C4-2B (cell line): ENCODE measurements at regions not wholly inside any gene's neighbourhood (a gene's known extent, or its start where the extent isn't known, plus 50 kb on each side); places are given as distances from the start of the nearest gene placed in this dataset.

ENCODE experiments used
- H3K27ac ChIP-seq: fragments of 450-650 bp; 2 replicates; pipeline ENCODE4 v1.5.1; 2017
- CTCF ChIP-seq: fragments of 450-650 bp; conservative IDR thresholded peaks from 2 replicates; pipeline ENCODE4 v1.5.1; 2017; ENCODE audit warnings: mild to moderate bottlenecking
- ZFX ChIP-seq: fragments of 450-650 bp; IDR thresholded peaks from 2 replicates; pipeline ENCODE4 v1.6.1; 2017

DNA sequence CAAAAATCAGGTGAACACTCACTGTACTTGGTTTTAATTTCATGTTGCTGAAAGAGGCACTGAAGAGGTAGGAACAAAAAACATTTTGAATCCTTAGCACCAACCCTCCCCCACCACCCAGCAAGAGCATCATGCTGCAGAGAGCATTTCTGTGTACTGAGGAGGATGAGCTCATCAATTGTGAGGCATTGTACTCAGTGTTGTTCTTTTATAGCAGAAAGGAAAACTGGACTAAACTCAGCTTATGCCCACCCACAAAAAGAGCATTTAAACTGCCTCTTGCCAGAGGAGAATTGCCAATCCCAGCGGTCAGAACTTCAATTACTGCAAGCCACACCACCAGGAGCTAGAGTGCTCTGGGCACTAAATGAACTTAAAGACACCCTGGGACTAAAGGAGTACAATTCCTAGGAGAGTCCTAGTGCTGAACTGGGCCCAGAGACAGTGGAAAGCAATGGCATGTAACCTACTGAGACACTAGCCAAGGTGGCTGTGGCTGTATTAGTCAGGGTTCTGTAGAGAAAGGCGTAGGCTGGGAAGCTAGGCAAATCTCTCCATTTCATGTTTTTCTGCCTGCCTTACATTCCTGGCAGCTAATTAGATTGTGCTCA lies 280.7 kb upstream of the KLHL4 start:
- H3K27ac ChIP-seq: no peak overlapping the region

GRCh38 chrX:87265518-87265917 lies 252.1 kb upstream of the KLHL4 start:
- no peak for TF ChIP-seq CTCF
- TF ChIP-seq ZFX: no peak
- no peak overlapping the region for H3K27ac ChIP-seq

More for the DNA sequence above, 280.7 kb upstream of the KLHL4 start:
- TF ChIP-seq CTCF (no peak), ZFX (no peak)

DNA sequence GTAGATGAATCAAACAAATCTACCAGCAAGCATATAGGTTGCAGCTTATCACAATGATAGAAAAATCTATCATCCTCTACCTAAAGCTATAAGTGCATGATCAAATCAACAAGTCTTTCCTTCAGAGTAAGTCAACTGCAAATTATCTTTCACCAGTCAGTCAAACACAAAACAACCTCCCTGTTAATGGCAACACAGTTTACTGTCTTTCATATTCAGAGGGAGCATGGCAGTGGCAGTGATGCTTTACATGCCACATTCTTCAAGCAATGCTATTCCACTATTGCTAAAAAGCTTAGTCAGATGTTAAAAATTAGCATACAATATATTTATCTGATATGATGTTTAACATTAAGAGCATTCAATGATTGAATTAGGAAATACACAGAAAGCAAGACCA lies 245.1 kb upstream of the KLHL4 start:
- H3K27ac ChIP-seq: no peak overlapping the region
- no peak for TF ChIP-seq CTCF
- no peak for TF ChIP-seq ZFX

DNA sequence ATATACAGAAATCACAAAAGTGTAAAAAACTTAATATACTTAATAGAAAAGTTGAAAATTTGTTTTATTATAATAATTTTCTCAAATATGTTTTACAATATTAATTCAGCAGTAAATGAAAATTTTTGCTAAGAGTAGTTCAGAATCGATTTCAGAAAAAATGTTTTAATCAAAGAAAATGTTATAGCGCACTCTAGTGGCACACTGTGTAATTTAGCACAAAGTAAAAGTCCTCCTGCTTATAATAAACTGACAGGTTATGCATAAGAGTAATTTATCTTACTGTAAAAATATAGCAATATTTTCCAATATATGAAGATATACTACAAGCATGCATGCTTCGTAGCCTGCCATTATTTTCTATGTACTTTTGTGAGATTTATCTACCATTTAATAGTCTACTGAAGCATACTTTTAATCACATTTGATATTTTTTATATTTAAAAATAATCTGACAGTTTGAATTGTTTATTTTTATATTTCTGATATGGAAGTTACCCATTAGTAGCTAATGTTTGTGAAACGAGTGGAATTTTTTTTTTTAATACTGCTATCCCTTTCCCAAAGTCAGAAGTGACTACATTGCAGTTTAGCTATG lies 217.9 kb upstream of the KLHL4 start:
- H3K27ac ChIP-seq: no peak overlapping the region
- peak; percentile 63 for TF ChIP-seq CTCF
- no peak for TF ChIP-seq ZFX

DNA sequence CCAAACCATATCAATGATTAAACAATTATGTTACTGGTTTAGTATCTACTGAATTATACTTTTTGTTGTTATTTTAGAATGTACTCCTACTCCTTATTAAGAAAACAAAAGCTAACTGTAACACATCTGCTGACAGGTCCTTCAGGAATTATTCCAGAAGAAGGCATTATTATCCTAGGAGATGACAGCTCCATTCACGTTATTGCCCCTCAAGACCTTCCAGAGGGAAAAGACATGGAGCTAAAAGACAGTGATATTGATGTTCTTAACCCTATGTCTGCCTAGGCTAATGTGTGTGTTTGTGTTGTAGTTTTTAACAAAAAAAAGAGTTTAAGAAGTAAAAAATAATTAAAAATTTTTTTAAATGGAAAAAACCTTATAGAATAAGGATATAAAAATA lies 206.8 kb upstream of the KLHL4 start:
- TF ChIP-seq ZFX (no peak), CTCF (no peak)
- no peak overlapping the region for H3K27ac ChIP-seq

- TF ChIP-seq ZFX: no peak
- TF ChIP-seq CTCF: no peak
- H3K27ac ChIP-seq: no peak overlapping the region
Observed at GRCh38 chrX:87327267-87327666, 190.3 kb upstream of the KLHL4 start.

- H3K27ac ChIP-seq: no peak overlapping the region
- TF ChIP-seq CTCF: peak; percentile 16; the same call in 1 of the 2 replicates
- no peak for TF ChIP-seq ZFX
Observed at GRCh38 chrX:87337267-87337666, 180.3 kb upstream of the KLHL4 start.
